ENCODE measurements at regions not wholly inside any gene's neighbourhood (a gene's known extent, or its start where the extent isn't known, plus 50 kb on each side); places are given as distances from the start of the nearest gene placed in this dataset.

- no peak overlapping the region for H3K4me3 ChIP-seq (ENCODE audit: low read length)
- no peak for TF ChIP-seq EZH2phosphoT487 (IDR thresholded peaks at IDR 0.05; ENCODE audit: borderline replicate concordance, low read length)
- no peak for TF ChIP-seq CTCF (IDR thresholded peaks at IDR 0.05; ENCODE audit: low read depth, low read length, poor library complexity, severe bottlenecking)
Observed at GRCh38 chr14:87321548-87321947, 671.4 kb downstream of the GALC start.

GRCh38 chr14:87312894-87313205 lies 680.1 kb downstream of the GALC start:
- no peak overlapping the region for H3K27ac ChIP-seq (ENCODE audit: low read depth, low read length)
- H3K4me2 ChIP-seq (ENCODE audit: low read length), result no peak overlapping the region
- H3K36me3 ChIP-seq (ENCODE audit: control insufficient read depth, low read length), result no peaks in the 10 kb centered on the region
- no peaks in the 10 kb centered on the region for H3K9me3 ChIP-seq (ENCODE audit: control insufficient read depth, insufficient read depth, low read length)
- H4K20me1 ChIP-seq (ENCODE audit: control insufficient read depth, insufficient read depth, low read depth, low read length), result no peaks in the 10 kb centered on the region
- H3K4me3 ChIP-seq (ENCODE audit: low read length), result no peak overlapping the region
- H3F3A ChIP-seq (ENCODE audit: control insufficient read depth, insufficient read depth), result no peaks in the 10 kb centered on the region
- TF ChIP-seq EZH2phosphoT487 (IDR thresholded peaks at IDR 0.05; ENCODE audit: borderline replicate concordance, low read length) (no peak), CTCF (IDR thresholded peaks at IDR 0.05; ENCODE audit: low read depth, low read length, poor library complexity, severe bottlenecking) (no peak)
- no peaks in the 10 kb centered on the region for H3K9me2 ChIP-seq (replicated peaks; ENCODE audit: control insufficient read depth, low read length)
- H3K79me2 ChIP-seq (ENCODE audit: control insufficient read depth, low read length), result no peaks in the 10 kb centered on the region
- no peaks in the 10 kb centered on the region for H3K27me3 ChIP-seq (ENCODE audit: control insufficient read depth, low read length)
- no peaks in the 10 kb centered on the region for H3K4me1 ChIP-seq (ENCODE audit: control insufficient read depth, low read length)

More at GRCh38 chr14:87321548-87321947, 671.4 kb downstream of the GALC start:
- H3K27ac ChIP-seq (ENCODE audit: low read depth, low read length), result no peak overlapping the region
- no peaks in the 10 kb centered on the region for H3K79me2 ChIP-seq (ENCODE audit: control insufficient read depth, low read length)
- H3K9me3 ChIP-seq (ENCODE audit: control insufficient read depth, insufficient read depth, low read length), result no peaks in the 10 kb centered on the region
- H3K9me2 ChIP-seq (replicated peaks; ENCODE audit: control insufficient read depth, low read length), result no peaks in the 10 kb centered on the region
- no peaks in the 10 kb centered on the region for H3F3A ChIP-seq (ENCODE audit: control insufficient read depth, insufficient read depth)
- H3K4me2 ChIP-seq (ENCODE audit: low read length), result no peak overlapping the region
- no peaks in the 10 kb centered on the region for H4K20me1 ChIP-seq (ENCODE audit: control insufficient read depth, insufficient read depth, low read depth, low read length)
- H3K27me3 ChIP-seq (ENCODE audit: control insufficient read depth, low read length), result no peaks in the 10 kb centered on the region
- no peaks in the 10 kb centered on the region for H3K36me3 ChIP-seq (ENCODE audit: control insufficient read depth, low read length)
- H3K4me1 ChIP-seq (ENCODE audit: control insufficient read depth, low read length), result no peaks in the 10 kb centered on the region

GRCh38 chr14:87312169-87312893 lies 680.7 kb downstream of the GALC start:
- H3K4me3 ChIP-seq (ENCODE audit: low read length), result no peak overlapping the region
- H3K36me3 ChIP-seq (ENCODE audit: control insufficient read depth, low read length), result no peaks in the 10 kb centered on the region
- no peaks in the 10 kb centered on the region for H4K20me1 ChIP-seq (ENCODE audit: control insufficient read depth, insufficient read depth, low read depth, low read length)
- H3K9me2 ChIP-seq (replicated peaks; ENCODE audit: control insufficient read depth, low read length), result no peaks in the 10 kb centered on the region
- H3K27me3 ChIP-seq (ENCODE audit: control insufficient read depth, low read length), result no peaks in the 10 kb centered on the region
- H3K4me1 ChIP-seq (ENCODE audit: control insufficient read depth, low read length), result no peaks in the 10 kb centered on the region
- no peak overlapping the region for H3K27ac ChIP-seq (ENCODE audit: low read depth, low read length)
- H3K9me3 ChIP-seq (ENCODE audit: control insufficient read depth, insufficient read depth, low read length), result no peaks in the 10 kb centered on the region
- no peaks in the 10 kb centered on the region for H3F3A ChIP-seq (ENCODE audit: control insufficient read depth, insufficient read depth)
- TF ChIP-seq EZH2phosphoT487 (IDR thresholded peaks at IDR 0.05; ENCODE audit: borderline replicate concordance, low read length) (no peak), CTCF (IDR thresholded peaks at IDR 0.05; ENCODE audit: low read depth, low read length, poor library complexity, severe bottlenecking) (no peak)
- no peak overlapping the region for H3K4me2 ChIP-seq (ENCODE audit: low read length)
- H3K79me2 ChIP-seq (ENCODE audit: control insufficient read depth, low read length), result no peaks in the 10 kb centered on the region
